Fibroblast of mammary gland (primary cell): ENCODE measurements at regions not wholly inside any gene's neighbourhood (a gene's known extent, or its start where the extent isn't known, plus 50 kb on each side); places are given as distances from the start of the nearest gene placed in this dataset.

Experiments
- DNase-seq: peaks from one replicate; pipeline ENCODE4 v3.0.0-alpha.2; 2010; ENCODE audit warnings: low read depth
- H3K4me3 ChIP-seq: 2 replicates; pipeline ENCODE4 v1.5.1; 2011; ENCODE audit warnings: low read depth, mild to moderate bottlenecking, low read length, moderate library complexity; ENCODE audit not compliant: control insufficient read depth
- CTCF ChIP-seq: conservative IDR thresholded peaks from 2 replicates; pipeline ENCODE4 v1.5.1; 2011; ENCODE audit warnings: low read depth, low read length, inconsistent platforms; ENCODE audit not compliant: control insufficient read depth, insufficient read depth

GRCh38 chr2:134161170-134161547 lies 92.7 kb upstream of the MGAT5 start:
- H3K4me3 ChIP-seq = no peak overlapping the region
- DNase-seq = no peak
- TF ChIP-seq CTCF = no peak

GRCh38 chr2:134163336-134163735 lies 90.5 kb upstream of the MGAT5 start:
- no peak for TF ChIP-seq CTCF
- no peak for DNase-seq

GRCh38 chr2:134164306-134164705 lies 89.6 kb upstream of the MGAT5 start:
- DNase-seq = no peak
- TF ChIP-seq CTCF = no peak
- H3K4me3 ChIP-seq = no peak overlapping the region

More at GRCh38 chr2:134163336-134163735, 90.5 kb upstream of the MGAT5 start:
- H3K4me3 ChIP-seq = no peak overlapping the region

- DNase-seq = peak; percentile 40
- TF ChIP-seq CTCF = no peak
- no peak overlapping the region for H3K4me3 ChIP-seq
Measured at GRCh38 chr2:134167015-134167414, 86.9 kb upstream of the MGAT5 start.

GRCh38 chr2:134169788-134170187 lies 84.1 kb upstream of the MGAT5 start:
- TF ChIP-seq CTCF = no peak
- DNase-seq = no peak
- H3K4me3 ChIP-seq = no peak overlapping the region

GRCh38 chr2:134170294-134170693 lies 83.6 kb upstream of the MGAT5 start:
- H3K4me3 ChIP-seq = no peak overlapping the region
- no peak for TF ChIP-seq CTCF
- DNase-seq = peak; percentile 40

- no peak overlapping the region for H3K4me3 ChIP-seq
- DNase-seq = no peak
- no peak for TF ChIP-seq CTCF
Measured at GRCh38 chr2:134170700-134171099, 83.2 kb upstream of the MGAT5 start.
